Loucy (cell line): ENCODE measurements at regions not wholly inside any gene's neighbourhood (a gene's known extent, or its start where the extent isn't known, plus 50 kb on each side); places are given as distances from the start of the nearest gene placed in this dataset.

Experiments used
- H2AFZ ChIP-seq: fragments of 200-600 bp; sonication (generic); 2 replicates; pipeline ENCODE4 v1.6.0; 2016; ENCODE audit warnings: antibody characterized with exemption, mild to moderate bottlenecking, low read length, moderate library complexity
- H3F3A ChIP-seq: fragments of 200-600 bp; 2 replicates; pipeline ENCODE4 v1.6.0; 2016; ENCODE audit warnings: antibody characterized with exemption, low read depth, mild to moderate bottlenecking
- H3K27me3 ChIP-seq: fragments of 200-600 bp; sonication (generic); 2 replicates; pipeline ENCODE4 v1.6.1; 2014; ENCODE audit warnings: low read length, mild to moderate bottlenecking; ENCODE audit not compliant: insufficient read depth, poor library complexity, severe bottlenecking
- H3K36me3 ChIP-seq: fragments of 200-600 bp; sonication (generic); 2 replicates; pipeline ENCODE4 v1.6.1; 2016; ENCODE audit warnings: low read length; ENCODE audit not compliant: insufficient read depth
- H3K4me1 ChIP-seq: fragments of 200-600 bp; sonication (generic); 2 replicates; pipeline ENCODE4 v1.5.1; 2014; ENCODE audit warnings: low read length, mild to moderate bottlenecking; ENCODE audit not compliant: insufficient read depth, poor library complexity, severe bottlenecking
- H3K4me2 ChIP-seq: fragments of 200-600 bp; sonication (generic); 2 replicates; pipeline ENCODE4 v1.6.0; 2014; ENCODE audit warnings: antibody characterized with exemption, low read length, low read depth, mild to moderate bottlenecking; ENCODE audit not compliant: poor library complexity, severe bottlenecking
- H3K4me3 ChIP-seq: fragments of 200-600 bp; sonication (generic); 2 replicates; pipeline ENCODE4 v1.5.1; 2014; ENCODE audit warnings: low read length, mild to moderate bottlenecking, mixed read lengths; ENCODE audit not compliant: poor library complexity, severe bottlenecking
- H3K79me2 ChIP-seq: fragments of 200-600 bp; sonication (generic); 2 replicates; pipeline ENCODE4 v1.6.1; 2014; ENCODE audit warnings: low read length; ENCODE audit not compliant: insufficient read depth
- H3K9ac ChIP-seq: fragments of 200-600 bp; sonication (generic); 2 replicates; pipeline ENCODE4 v1.6.0; 2014; ENCODE audit warnings: mild to moderate bottlenecking, low read depth, low read length, moderate library complexity; ENCODE audit not compliant: poor library complexity, severe bottlenecking
- H3K9me2 ChIP-seq: fragments of 200-600 bp; sonication (generic); replicated peaks from 2 replicates; pipeline ENCODE4 v1.6.1; 2016; ENCODE audit warnings: low read depth, low read length, mixed read lengths
- H3K9me3 ChIP-seq: fragments of 200-600 bp; sonication (generic); 2 replicates; pipeline ENCODE4 v1.6.1; 2014; ENCODE audit warnings: mild to moderate bottlenecking, antibody characterized with exemption, low read length, low read depth; ENCODE audit not compliant: insufficient read depth
- H4K20me1 ChIP-seq: fragments of 200-600 bp; sonication (generic); 2 replicates; pipeline ENCODE4 v1.6.0; 2014; ENCODE audit warnings: antibody characterized with exemption, low read length, mild to moderate bottlenecking; ENCODE audit not compliant: insufficient read depth, poor library complexity, severe bottlenecking
- EZH2phosphoT487 ChIP-seq: fragments of 200-600 bp; IDR thresholded peaks from 2 replicates; pipeline ENCODE4 v1.6.1; 2018; ENCODE audit warnings: antibody characterized with exemption, mild to moderate bottlenecking, moderate library complexity, borderline replicate concordance
- TF ChIP-seq, protein P1 (sequence below): fragments of 200-600 bp; sonication (generic); conservative IDR thresholded peaks from 2 replicates; pipeline ENCODE4 v1.5.1; 2014; ENCODE audit warnings: mild to moderate bottlenecking, antibody characterized with exemption, low read length

DNA sequence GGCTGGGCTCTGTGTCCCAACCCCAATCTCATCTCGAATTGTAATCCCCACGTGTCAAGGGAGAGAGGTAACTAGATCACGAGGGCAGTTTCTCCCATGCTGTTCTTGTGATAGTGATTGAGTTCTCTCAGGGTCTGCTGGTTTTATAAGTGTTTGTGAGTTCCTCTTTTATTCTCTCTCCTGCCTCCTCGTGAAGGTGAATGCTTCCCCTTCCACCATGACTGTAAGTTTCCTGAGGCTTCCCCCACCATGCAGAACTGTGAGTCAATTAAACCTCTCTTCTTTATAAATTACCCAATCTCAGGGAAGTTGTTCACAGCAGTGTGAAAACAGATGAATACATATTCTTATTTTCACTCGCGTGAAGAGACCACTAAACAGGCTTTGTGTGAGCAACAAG is 148.2 kb downstream of the TMEM30B start:
- no peaks in the 10 kb centered on the region for H3K79me2 ChIP-seq

DNA sequence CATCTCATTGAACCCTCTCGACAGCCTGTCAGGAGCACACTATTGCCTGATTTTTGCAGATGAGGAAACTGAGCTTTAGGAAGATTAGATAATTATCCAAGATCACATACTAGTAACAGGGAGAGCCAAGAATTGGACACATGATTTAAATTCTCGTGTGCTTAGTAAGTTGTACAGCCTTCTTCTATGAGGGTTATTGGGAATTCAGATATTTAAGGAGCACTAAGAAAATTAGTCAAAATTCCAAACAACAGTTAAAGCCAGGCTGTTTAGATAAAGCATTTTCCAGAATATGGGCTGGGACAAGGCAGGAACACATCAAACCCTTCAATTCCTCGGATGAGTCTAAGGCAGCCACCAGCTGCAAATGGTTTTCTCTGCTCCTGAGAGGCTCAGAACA is 148.8 kb downstream of the TMEM30B start:
- Histone ChIP-seq H3K79me2 (no peaks in the 10 kb centered on the region), H3K36me3 (no peaks in the 10 kb centered on the region), H3K27me3 (no peaks in the 10 kb centered on the region), H3K9ac (no peak overlapping the region), H3K9me3 (no peaks in the 10 kb centered on the region), H2AFZ (no peak overlapping the region), H3K4me2 (no peak overlapping the region), H3K4me1 (peaks cover 15% of the 10 kb centered on the region), H3K4me3 (no peak overlapping the region), H3K9me2 (no peaks in the 10 kb centered on the region), H3F3A (no peaks in the 10 kb centered on the region), H4K20me1 (no peaks in the 10 kb centered on the region)
- TF ChIP-seq, protein P1, sequence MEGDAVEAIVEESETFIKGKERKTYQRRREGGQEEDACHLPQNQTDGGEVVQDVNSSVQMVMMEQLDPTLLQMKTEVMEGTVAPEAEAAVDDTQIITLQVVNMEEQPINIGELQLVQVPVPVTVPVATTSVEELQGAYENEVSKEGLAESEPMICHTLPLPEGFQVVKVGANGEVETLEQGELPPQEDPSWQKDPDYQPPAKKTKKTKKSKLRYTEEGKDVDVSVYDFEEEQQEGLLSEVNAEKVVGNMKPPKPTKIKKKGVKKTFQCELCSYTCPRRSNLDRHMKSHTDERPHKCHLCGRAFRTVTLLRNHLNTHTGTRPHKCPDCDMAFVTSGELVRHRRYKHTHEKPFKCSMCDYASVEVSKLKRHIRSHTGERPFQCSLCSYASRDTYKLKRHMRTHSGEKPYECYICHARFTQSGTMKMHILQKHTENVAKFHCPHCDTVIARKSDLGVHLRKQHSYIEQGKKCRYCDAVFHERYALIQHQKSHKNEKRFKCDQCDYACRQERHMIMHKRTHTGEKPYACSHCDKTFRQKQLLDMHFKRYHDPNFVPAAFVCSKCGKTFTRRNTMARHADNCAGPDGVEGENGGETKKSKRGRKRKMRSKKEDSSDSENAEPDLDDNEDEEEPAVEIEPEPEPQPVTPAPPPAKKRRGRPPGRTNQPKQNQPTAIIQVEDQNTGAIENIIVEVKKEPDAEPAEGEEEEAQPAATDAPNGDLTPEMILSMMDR, result no peak
- no peak for TF ChIP-seq EZH2phosphoT487

More for the DNA sequence above, 148.2 kb downstream of the TMEM30B start:
- Histone ChIP-seq H3F3A (no peaks in the 10 kb centered on the region), H3K4me3 (no peak overlapping the region), H3K27me3 (no peaks in the 10 kb centered on the region), H3K4me2 (no peak overlapping the region), H3K9me3 (no peaks in the 10 kb centered on the region), H3K9me2 (no peaks in the 10 kb centered on the region), H3K9ac (no peak overlapping the region), H4K20me1 (no peaks in the 10 kb centered on the region), H2AFZ (no peak overlapping the region), H3K4me1 (peaks cover 14% of the 10 kb centered on the region), H3K36me3 (no peaks in the 10 kb centered on the region)
- no peak for TF ChIP-seq EZH2phosphoT487
- TF ChIP-seq, protein P1, result no peak

DNA sequence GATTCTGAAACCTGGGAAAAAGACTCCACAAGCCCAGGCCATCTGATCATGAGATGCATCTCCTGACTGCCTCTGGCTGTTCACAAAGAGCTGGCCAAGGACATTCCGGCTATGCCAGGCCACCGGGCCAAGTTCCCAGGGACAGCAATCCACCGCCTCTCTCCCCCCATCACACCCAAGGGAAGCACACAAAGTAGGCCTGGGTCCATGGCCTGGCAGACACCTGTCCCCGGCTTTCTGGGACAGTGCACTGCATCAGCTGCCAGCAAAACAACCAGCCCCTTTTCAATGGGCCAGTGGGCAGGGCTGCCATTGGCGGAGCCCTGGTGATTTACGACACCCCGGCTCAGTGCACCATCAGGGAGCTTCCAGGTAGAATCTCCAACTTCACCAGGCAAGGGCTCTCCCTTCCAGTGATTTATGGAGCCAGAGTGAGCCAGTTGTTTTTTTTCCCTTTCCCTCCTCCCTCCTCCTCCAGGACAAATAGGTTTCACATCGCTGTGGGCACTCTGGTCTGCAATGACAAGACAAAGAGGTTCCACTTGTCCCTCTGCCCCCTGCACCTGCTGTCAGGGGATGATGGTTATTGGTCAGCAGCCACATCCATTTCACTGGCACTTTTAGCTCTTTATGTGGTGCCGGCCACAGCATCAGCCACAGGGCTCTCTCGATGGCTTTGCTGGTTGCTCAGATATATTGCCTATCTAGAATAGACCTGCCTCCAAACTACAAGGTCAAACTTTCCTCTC is 149.6 kb downstream of the SLC38A6 start:
- no peaks in the 10 kb centered on the region for H3K9me2 ChIP-seq
- H3K79me2 ChIP-seq, result no peaks in the 10 kb centered on the region
- H3K4me2 ChIP-seq, result no peak overlapping the region
- H3K4me3 ChIP-seq, result no peak overlapping the region
- no peaks in the 10 kb centered on the region for H4K20me1 ChIP-seq
- no peaks in the 10 kb centered on the region for H3K36me3 ChIP-seq
- H3K9ac ChIP-seq, result no peak overlapping the region
- no peaks in the 10 kb centered on the region for H3F3A ChIP-seq
- H3K4me1 ChIP-seq, result peaks cover 26% of the 10 kb centered on the region
- H2AFZ ChIP-seq, result no peak overlapping the region
- no peaks in the 10 kb centered on the region for H3K9me3 ChIP-seq
- no peaks in the 10 kb centered on the region for H3K27me3 ChIP-seq
- no peak for TF ChIP-seq EZH2phosphoT487
- TF ChIP-seq, protein P1, result no peak
